Type B pancreatic cell (in vitro differentiated cells): ENCODE measurements at regions not wholly inside any gene's neighbourhood (a gene's known extent, or its start where the extent isn't known, plus 50 kb on each side); places are given as distances from the start of the nearest gene placed in this dataset.
"Not testable (repeated sequence)": the region's sequence is repeated elsewhere in the genome, so short reads cannot be mapped to it uniquely, and the experiment has no call there.

Experiments
- DNase-seq: peaks from one replicate; pipeline ENCODE4 v3.0.0; 2021; ENCODE audit warnings: mixed read lengths; ENCODE audit not compliant: unreplicated experiment; ENCODE audit errors: extremely low spot score
- H3K27ac Mint-ChIP-seq: 2 replicates; pipeline ENCODE4 v1.8.0; 2021; ENCODE audit warnings: mild to moderate bottlenecking, mixed read lengths
- H3K27me3 Mint-ChIP-seq: 2 replicates; pipeline ENCODE4 v1.8.0; 2021; ENCODE audit warnings: mixed read lengths
- H3K36me3 Mint-ChIP-seq: 2 replicates; pipeline ENCODE4 v1.8.0; 2021; ENCODE audit warnings: mixed read lengths
- H3K4me1 Mint-ChIP-seq: one replicate; pipeline ENCODE4 v1.8.0; 2021; ENCODE audit warnings: mixed read lengths; ENCODE audit not compliant: unreplicated experiment
- H3K4me3 Mint-ChIP-seq: 2 replicates; pipeline ENCODE4 v1.8.0; 2021; ENCODE audit warnings: mild to moderate bottlenecking, mixed read lengths
- H3K9me3 Mint-ChIP-seq: 2 replicates; pipeline ENCODE4 v1.8.0; 2021; ENCODE audit warnings: mixed read lengths
- TF ChIP-seq, protein P1 (sequence below): fragments of 200-600 bp; sonication (generic); conservative IDR thresholded peaks from 2 replicates; pipeline ENCODE4 v1.5.0; 2021; ENCODE audit warnings: antibody characterized with exemption, mild to moderate bottlenecking

- no peak overlapping the region for H3K4me3 Mint-ChIP-seq
- TF ChIP-seq, protein P1, sequence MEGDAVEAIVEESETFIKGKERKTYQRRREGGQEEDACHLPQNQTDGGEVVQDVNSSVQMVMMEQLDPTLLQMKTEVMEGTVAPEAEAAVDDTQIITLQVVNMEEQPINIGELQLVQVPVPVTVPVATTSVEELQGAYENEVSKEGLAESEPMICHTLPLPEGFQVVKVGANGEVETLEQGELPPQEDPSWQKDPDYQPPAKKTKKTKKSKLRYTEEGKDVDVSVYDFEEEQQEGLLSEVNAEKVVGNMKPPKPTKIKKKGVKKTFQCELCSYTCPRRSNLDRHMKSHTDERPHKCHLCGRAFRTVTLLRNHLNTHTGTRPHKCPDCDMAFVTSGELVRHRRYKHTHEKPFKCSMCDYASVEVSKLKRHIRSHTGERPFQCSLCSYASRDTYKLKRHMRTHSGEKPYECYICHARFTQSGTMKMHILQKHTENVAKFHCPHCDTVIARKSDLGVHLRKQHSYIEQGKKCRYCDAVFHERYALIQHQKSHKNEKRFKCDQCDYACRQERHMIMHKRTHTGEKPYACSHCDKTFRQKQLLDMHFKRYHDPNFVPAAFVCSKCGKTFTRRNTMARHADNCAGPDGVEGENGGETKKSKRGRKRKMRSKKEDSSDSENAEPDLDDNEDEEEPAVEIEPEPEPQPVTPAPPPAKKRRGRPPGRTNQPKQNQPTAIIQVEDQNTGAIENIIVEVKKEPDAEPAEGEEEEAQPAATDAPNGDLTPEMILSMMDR: no peak
- no peak overlapping the region for H3K27ac Mint-ChIP-seq
- no peak for DNase-seq
- no peaks in the 10 kb centered on the region for H3K9me3 Mint-ChIP-seq
- peaks cover 81% of the 10 kb centered on the region for H3K27me3 Mint-ChIP-seq
- peaks cover 6% of the 10 kb centered on the region for H3K4me1 Mint-ChIP-seq
- no peaks in the 10 kb centered on the region for H3K36me3 Mint-ChIP-seq
Measured at GRCh38 chr1:165116171-165116570, 240.3 kb downstream of the LMX1A start.

DNA sequence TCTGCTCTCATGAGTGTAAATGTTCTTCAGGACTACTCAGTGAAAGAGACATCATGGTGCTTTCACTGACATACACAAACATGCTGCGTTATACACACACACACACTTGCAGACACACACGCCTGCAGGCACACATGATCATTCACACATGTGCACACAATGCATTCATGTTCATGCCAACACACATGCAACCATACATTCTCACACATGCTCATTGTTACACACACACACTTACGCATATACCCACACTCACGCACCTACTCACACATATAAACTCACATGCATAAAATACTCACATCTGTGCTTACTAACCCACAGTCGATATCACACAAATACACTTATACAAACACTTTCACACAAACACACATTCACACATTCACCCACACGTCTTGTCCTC lies 241.6 kb downstream of the LMX1A start:
- H3K27ac Mint-ChIP-seq: no peak overlapping the region
- peaks cover 77% of the 10 kb centered on the region for H3K27me3 Mint-ChIP-seq
- peaks cover 6% of the 10 kb centered on the region for H3K4me1 Mint-ChIP-seq

DNA sequence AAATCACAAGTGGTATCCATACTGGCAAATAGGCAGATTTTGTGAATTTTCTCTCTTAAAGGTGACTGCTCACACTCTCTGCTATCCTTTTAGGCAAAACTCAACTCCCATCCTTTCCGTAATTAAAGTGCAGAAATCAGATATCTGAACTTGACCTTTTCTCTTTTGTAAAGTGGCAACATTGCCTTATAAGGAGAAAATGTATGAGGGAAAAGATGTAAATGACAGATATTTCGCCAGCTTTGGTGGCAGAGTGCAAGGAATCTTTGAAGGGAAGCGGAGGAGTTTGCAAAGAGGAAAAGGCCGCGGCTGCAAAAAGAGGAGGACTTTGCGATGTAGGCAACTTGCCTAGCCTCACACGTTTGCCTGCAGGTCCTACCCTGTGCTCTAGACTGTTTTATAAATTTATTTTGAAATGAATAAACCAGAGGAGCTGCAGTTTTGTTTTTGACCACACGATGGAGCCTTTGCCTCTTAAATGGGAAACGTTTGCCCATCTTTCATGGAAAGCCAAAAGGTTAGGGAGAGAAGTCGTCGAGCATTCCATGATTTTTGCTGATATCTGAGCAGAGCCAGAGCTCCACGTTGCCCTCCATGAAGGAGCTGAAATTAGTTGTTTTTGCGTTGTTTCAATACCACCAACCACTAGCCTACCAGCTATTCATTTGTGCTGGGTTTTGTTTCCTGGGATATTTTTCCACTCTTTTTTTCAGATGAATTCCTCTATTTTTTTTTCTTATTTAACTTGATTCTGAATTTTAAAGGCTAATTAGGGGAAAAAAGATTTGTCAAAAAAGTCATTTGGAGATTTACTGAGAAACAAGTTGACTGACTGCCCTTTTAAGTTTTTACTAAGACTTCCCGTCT lies 242.3 kb downstream of the LMX1A start:
- Mint-ChIP-seq H3K36me3 (no peaks in the 10 kb centered on the region), H3K27me3 (peaks cover 71% of the 10 kb centered on the region)
- TF ChIP-seq, protein P1: peak; percentile 88

More for the DNA sequence above, 241.6 kb downstream of the LMX1A start:
- Mint-ChIP-seq H3K36me3 (no peaks in the 10 kb centered on the region), H3K9me3 (no peaks in the 10 kb centered on the region), H3K4me3 (no peak overlapping the region)
- TF ChIP-seq, protein P1: no peak
- DNase-seq: no peak

DNA sequence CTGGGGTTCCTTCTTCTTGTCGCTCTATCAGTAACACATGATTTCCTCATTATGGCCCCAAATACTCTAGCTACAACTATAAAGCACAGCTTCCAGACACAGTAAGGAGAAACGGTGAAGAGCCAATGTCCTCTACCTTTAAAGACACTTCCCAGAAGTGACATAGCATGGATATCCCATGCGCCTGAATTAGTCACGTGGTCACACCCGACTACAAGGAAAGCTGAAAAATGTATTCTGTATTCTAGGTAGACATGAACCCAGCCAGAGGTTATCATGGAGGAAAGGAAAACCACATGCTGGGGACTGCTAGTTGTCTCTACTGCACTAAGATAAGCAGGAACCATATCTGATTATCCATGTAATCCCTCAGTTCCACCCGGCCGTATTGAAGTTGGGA lies 244.3 kb downstream of the LMX1A start:
- H3K4me1 Mint-ChIP-seq: peaks cover 6% of the 10 kb centered on the region
- no peaks in the 10 kb centered on the region for H3K36me3 Mint-ChIP-seq
- H3K4me3 Mint-ChIP-seq: no peak overlapping the region
- H3K27ac Mint-ChIP-seq: no peak overlapping the region
- no peak for DNase-seq
- no peaks in the 10 kb centered on the region for H3K9me3 Mint-ChIP-seq
- TF ChIP-seq, protein P1: no peak
- H3K27me3 Mint-ChIP-seq: peaks cover 51% of the 10 kb centered on the region

More for the DNA sequence above, 242.3 kb downstream of the LMX1A start:
- DNase-seq: no peak
- Mint-ChIP-seq H3K4me3 (no peak overlapping the region), H3K4me1 (peaks cover 6% of the 10 kb centered on the region), H3K27ac (no peak overlapping the region), H3K9me3 (no peaks in the 10 kb centered on the region)

- Mint-ChIP-seq H3K4me3 (no peak overlapping the region), H3K27ac (no peak overlapping the region), H3K4me1 (peaks cover 1% of the 10 kb centered on the region), H3K9me3 (no peaks in the 10 kb centered on the region), H3K27me3 (peaks cover 41% of the 10 kb centered on the region), H3K36me3 (no peaks in the 10 kb centered on the region)
- no peak for DNase-seq
- TF ChIP-seq, protein P1: no peak
Measured at GRCh38 chr1:165109013-165109412, 247.5 kb downstream of the LMX1A start.

- not testable (repeated sequence) for H3K4me3 Mint-ChIP-seq, DNase-seq, H3K36me3 Mint-ChIP-seq, H3K27me3 Mint-ChIP-seq, H3K27ac Mint-ChIP-seq, H3K4me1 Mint-ChIP-seq
- peaks cover 15% of the 10 kb centered on the region for H3K9me3 Mint-ChIP-seq
Measured at GRCh38 chr1:165092542-165093162, 263.9 kb downstream of the LMX1A start.
